GM18870 (cell line): ENCODE measurements at regions not wholly inside any gene's neighbourhood (a gene's known extent, or its start where the extent isn't known, plus 50 kb on each side); places are given as distances from the start of the nearest gene placed in this dataset.

Source experiments
- ATAC-seq: cut with Tn5 transposase; IDR thresholded peaks from one replicate; pipeline ENCODE4 v1.9.1; 2021; ENCODE audit warnings: moderate library complexity; ENCODE audit not compliant: unreplicated experiment

GRCh38 chr10:3852147-3852904, 67.3 kb upstream of the KLF6 start:
- peak; percentile 91 for ATAC-seq

- no peak for ATAC-seq
Measured at GRCh38 chr10:3850999-3851937, 66.3 kb upstream of the KLF6 start.

- no peak for ATAC-seq
Measured at GRCh38 chr10:3848775-3849635, 64.0 kb upstream of the KLF6 start.

- ATAC-seq, result no peak
Measured at GRCh38 chr10:3848005-3848774, 63.2 kb upstream of the KLF6 start.

GRCh38 chr10:3846736-3847135, 61.7 kb upstream of the KLF6 start:
- ATAC-seq, result no peak

- no peak for ATAC-seq
Measured at GRCh38 chr10:3844491-3845025, 59.5 kb upstream of the KLF6 start.

GRCh38 chr10:3838460-3839437, 53.7 kb upstream of the KLF6 start:
- no peak for ATAC-seq

GRCh38 chr10:3837647-3838459, 52.8 kb upstream of the KLF6 start:
- no peak for ATAC-seq

- ATAC-seq, result peak; percentile 46
Measured at GRCh38 chr10:3836222-3836820, 51.3 kb upstream of the KLF6 start.

GRCh38 chr10:3835770-3836169, 50.8 kb upstream of the KLF6 start:
- peak; percentile 23 for ATAC-seq

- ATAC-seq, result no peak
Measured at GRCh38 chr10:3834947-3835346, 49.9 kb upstream of the KLF6 start.
